B cell (primary cell): ENCODE measurements at regions not wholly inside any gene's neighbourhood (a gene's known extent, or its start where the extent isn't known, plus 50 kb on each side); places are given as distances from the start of the nearest gene placed in this dataset.

Experiments used
- ATAC-seq: fragments of 200-7000 bp; cut with Tn5 transposase; one replicate; pipeline ENCODE4 v1.10.0; 2021; ENCODE audit warnings: low read depth, mild to moderate bottlenecking, moderate number of reproducible peaks, moderate library complexity
- CTCF ChIA-PET: fragments of 350-600 bp; sonication (Branson Sonifier 250); formaldehyde crosslinking; loops from one replicate; lab custom pipeline; 2021; ENCODE audit warnings: antibody characterized with exemption, inconsistent platforms; lab: Charles Lee
- POLR2A ChIA-PET: fragments of 350-600 bp; sonication (Branson Sonifier 250); formaldehyde crosslinking; loops from one replicate; lab custom pipeline; 2021; ENCODE audit warnings: antibody characterized with exemption; lab: Charles Lee
- DNase-seq: peaks from one replicate; pipeline ENCODE4 v3.0.0; 2013
- H2AFZ ChIP-seq: 2 replicates; pipeline ENCODE4 v1.6.1; 2012; ENCODE audit warnings: mild to moderate bottlenecking, low read depth, low read length; ENCODE audit not compliant: insufficient read depth, poor library complexity, severe bottlenecking
- H3K27ac ChIP-seq, 2 donors: 1 replicate in 1 of 2; 2 replicates in 1 of 2; pipeline ENCODE4 v1.5.1; 2012 to 2013; ENCODE audit warnings: low read length in 2 of 2, mild to moderate bottlenecking in 2 of 2, moderate library complexity in 1 of 2
- H3K27me3 ChIP-seq, 4 experiments: fragments of 200-600 bp in 1 of 4; sonication (generic) in 1 of 4; replicated peaks in 1 of 4; 1 replicate in 2 of 4; 2 replicates in 2 of 4; pipeline versions ENCODE4 v1.6.1 to v1.7.0; 2013 to 2016; ENCODE audit warnings: low read length in 3 of 4, mild to moderate bottlenecking in 2 of 4, mixed read lengths in 1 of 4, moderate library complexity in 1 of 4; ENCODE audit not compliant: insufficient read depth in 4 of 4, control insufficient read depth in 3 of 4; ENCODE audit errors: control extremely low read depth in 1 of 4
- H3K36me3 ChIP-seq, 2 experiments: replicated peaks in 1 of 2; 1 replicate in 1 of 2; 2 replicates in 1 of 2; pipeline versions ENCODE4 v1.6.1 to v1.7.1; 2013; ENCODE audit warnings: low read length in 1 of 2; ENCODE audit not compliant: insufficient read depth in 2 of 2, control insufficient read depth in 1 of 2; ENCODE audit errors: control extremely low read depth in 1 of 2, extremely low read depth in 1 of 2
- H3K4me1 ChIP-seq, 2 donors: fragments of 200-600 bp in 1 of 2; sonication (generic) in 1 of 2; 1 replicate in 1 of 2; 2 replicates in 1 of 2; pipeline versions ENCODE4 v1.5.1 to v1.6.1; 2013 to 2017; ENCODE audit warnings: low read length in 2 of 2; ENCODE audit not compliant: control insufficient read depth in 2 of 2, insufficient read depth in 2 of 2
- H3K4me2 ChIP-seq: replicated peaks from 2 replicates; pipeline ENCODE3; 2012; ENCODE audit warnings: mild to moderate bottlenecking, low read depth, low read length; ENCODE audit not compliant: poor library complexity, severe bottlenecking
- H3K4me3 ChIP-seq, 5 experiments: fragments of 200-600 bp in 1 of 5; sonication (generic) in 1 of 5; 1 replicate in 3 of 5; 2 replicates in 2 of 5; pipeline versions ENCODE4 v1.5.1 to v1.7.0; 2011 to 2016; ENCODE audit warnings: low read length in 4 of 5, mild to moderate bottlenecking in 4 of 5, low read depth in 2 of 5, control low read depth in 1 of 5, moderate library complexity in 1 of 5; ENCODE audit not compliant: insufficient read depth in 1 of 5; ENCODE audit errors: control extremely low read depth in 1 of 5, extremely low read depth in 1 of 5
- H3K79me2 ChIP-seq: fragments of 200-600 bp; sonication (generic); one replicate; pipeline ENCODE4 v1.6.0; 2016; ENCODE audit warnings: low read length; ENCODE audit not compliant: control insufficient read depth, insufficient read depth
- H3K9ac ChIP-seq: fragments of 200-600 bp; sonication (generic); 2 replicates; pipeline ENCODE4 v1.6.1; 2017; ENCODE audit warnings: mild to moderate bottlenecking, low read length, moderate library complexity
- H3K9me3 ChIP-seq, 3 donors: one replicate each; pipeline versions ENCODE4 v1.6.1 to v1.7.1; 2013; ENCODE audit warnings: low read length in 2 of 3; ENCODE audit not compliant: control insufficient read depth in 2 of 3, insufficient read depth in 1 of 3; ENCODE audit errors: control extremely low read depth in 1 of 3
- H4K20me1 ChIP-seq: 2 replicates; pipeline ENCODE4 v1.6.0; 2012; ENCODE audit warnings: mild to moderate bottlenecking, low read length; ENCODE audit not compliant: insufficient read depth, control insufficient read depth, poor library complexity, severe bottlenecking
- H3K27ac Mint-ChIP-seq: one replicate; pipeline ENCODE4 v1.8.0; 2021; ENCODE audit warnings: mixed read lengths
- H3K27me3 Mint-ChIP-seq: one replicate; pipeline ENCODE4 v1.8.0; 2021; ENCODE audit warnings: mixed read lengths
- H3K4me1 Mint-ChIP-seq: one replicate; pipeline ENCODE4 v1.8.0; 2021; ENCODE audit warnings: mixed read lengths
- H3K4me3 Mint-ChIP-seq: one replicate; pipeline ENCODE4 v1.8.0; 2021; ENCODE audit warnings: mixed read lengths
- H3K9me3 Mint-ChIP-seq: one replicate; pipeline ENCODE4 v1.8.0; 2022; ENCODE audit warnings: mixed read lengths; ENCODE audit not compliant: insufficient read depth
- CTCF ChIP-seq: fragments of 200-600 bp; IDR thresholded peaks from one replicate; pipeline ENCODE4 v1.8.0; 2022; ENCODE audit warnings: antibody characterized with exemption, mild to moderate bottlenecking
- EZH2 ChIP-seq: IDR thresholded peaks from 2 replicates; pipeline ENCODE4 v1.6.1; 2012; ENCODE audit warnings: borderline replicate concordance, low read depth, mild to moderate bottlenecking, moderate library complexity, low read length; ENCODE audit not compliant: insufficient read depth, poor library complexity, severe bottlenecking
- WGBS: methylation state at CpG from one replicate; pipeline ENCODE4 v1.1.5; 2013; ENCODE audit warnings: missing lambda C conversion rate; ENCODE audit not compliant: insufficient coverage; 5-methylcytosine and 5-hydroxymethylcytosine counted together
- intact Hi-C: fragments of 100-400 bp; cut with micrococcal nuclease; formaldehyde crosslinking; loops from one replicate; pipeline ENCODE4 v1.10.0; 2022

GRCh38 chr1:195878478-195878877 is 729.8 kb downstream of the KCNT2 start:
- CTCF ChIA-PET, result no interaction called here
- Histone ChIP-seq H3K4me2 (no peak overlapping the region), H3K79me2 (no peaks in the 10 kb centered on the region), H3K9me3 (peaks cover 0 to 5% (median 0%) of the 10 kb centered on the region in 3 donors), H2AFZ (no peak overlapping the region), H3K4me1 (no peaks in the 10 kb centered on the region), H3K27ac (no peak overlapping the region), H3K36me3 (no peaks in the 10 kb centered on the region), H3K4me3 (no peak overlapping the region), H4K20me1 (no peaks in the 10 kb centered on the region), H3K9ac (no peak overlapping the region), H3K27me3 (no peaks in the 10 kb centered on the region)
- Mint-ChIP-seq H3K4me3 (no peak overlapping the region), H3K9me3 (peaks cover 3% of the 10 kb centered on the region), H3K27me3 (no peaks in the 10 kb centered on the region), H3K4me1 (no peaks in the 10 kb centered on the region), H3K27ac (no peak overlapping the region)
- POLR2A ChIA-PET, result no interaction called here
- ATAC-seq (no peak), DNase-seq (no peak)
- intact Hi-C loops, result no loop called here
- WGBS, result 100% methylated on average over 2 of the region's 2 CpGs
- TF ChIP-seq CTCF, result no peak
- no peak for TF ChIP-seq EZH2

GRCh38 chr1:195876792-195877191 is 731.4 kb downstream of the KCNT2 start:
- Mint-ChIP-seq H3K9me3 (peaks cover 7% of the 10 kb centered on the region), H3K4me1 (no peaks in the 10 kb centered on the region), H3K27me3 (no peaks in the 10 kb centered on the region), H3K4me3 (no peak overlapping the region), H3K27ac (no peak overlapping the region)
- no peaks in the 10 kb centered on the region for H3K27me3 ChIP-seq
- ATAC-seq, result no peak
- no peak overlapping the region for H3K4me3 ChIP-seq
- no peak overlapping the region for H2AFZ ChIP-seq
- ChIA-PET POLR2A (no interaction called here), CTCF (no interaction called here)
- WGBS, result 40% methylated on average over 2 of the region's 4 CpGs
- no peak for DNase-seq
- H3K36me3 ChIP-seq, result no peaks in the 10 kb centered on the region
- TF ChIP-seq CTCF (no peak), EZH2 (no peak)
- no peaks in the 10 kb centered on the region for H3K4me1 ChIP-seq
- no peak overlapping the region for H3K27ac ChIP-seq
- no peak overlapping the region for H3K9ac ChIP-seq
- no peaks in the 10 kb centered on the region for H3K79me2 ChIP-seq
- peaks cover 0 to 5% (median 0%) of the 10 kb centered on the region in 3 donors for H3K9me3 ChIP-seq
- H4K20me1 ChIP-seq, result no peaks in the 10 kb centered on the region
- no peak overlapping the region for H3K4me2 ChIP-seq
- intact Hi-C loops, result no loop called here
